ENCODE measurements at regions not wholly inside any gene's neighbourhood (a gene's known extent, or its start where the extent isn't known, plus 50 kb on each side); places are given as distances from the start of the nearest gene placed in this dataset.

DNA sequence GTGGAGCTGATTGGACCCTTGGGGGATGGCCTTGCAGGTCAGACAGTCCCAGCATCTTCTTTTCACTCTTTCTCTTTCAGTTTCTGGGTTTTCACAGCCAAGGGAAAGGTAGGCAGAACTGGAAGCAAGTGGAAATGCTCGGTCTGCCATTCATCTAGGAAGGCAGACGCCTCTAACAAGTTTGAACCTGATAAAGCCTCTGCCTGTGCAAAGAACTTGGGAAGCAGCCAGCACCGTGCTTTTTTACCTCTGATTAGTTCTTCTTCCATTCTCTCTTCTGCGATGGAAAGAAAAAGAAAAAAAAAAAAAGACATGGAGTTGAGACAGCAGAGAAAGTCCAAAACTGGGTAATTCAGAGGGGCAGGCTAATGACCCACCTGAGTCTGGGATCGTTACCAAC lies 997.8 kb upstream of the EEF2KMT start:
- TF ChIP-seq, protein P1, sequence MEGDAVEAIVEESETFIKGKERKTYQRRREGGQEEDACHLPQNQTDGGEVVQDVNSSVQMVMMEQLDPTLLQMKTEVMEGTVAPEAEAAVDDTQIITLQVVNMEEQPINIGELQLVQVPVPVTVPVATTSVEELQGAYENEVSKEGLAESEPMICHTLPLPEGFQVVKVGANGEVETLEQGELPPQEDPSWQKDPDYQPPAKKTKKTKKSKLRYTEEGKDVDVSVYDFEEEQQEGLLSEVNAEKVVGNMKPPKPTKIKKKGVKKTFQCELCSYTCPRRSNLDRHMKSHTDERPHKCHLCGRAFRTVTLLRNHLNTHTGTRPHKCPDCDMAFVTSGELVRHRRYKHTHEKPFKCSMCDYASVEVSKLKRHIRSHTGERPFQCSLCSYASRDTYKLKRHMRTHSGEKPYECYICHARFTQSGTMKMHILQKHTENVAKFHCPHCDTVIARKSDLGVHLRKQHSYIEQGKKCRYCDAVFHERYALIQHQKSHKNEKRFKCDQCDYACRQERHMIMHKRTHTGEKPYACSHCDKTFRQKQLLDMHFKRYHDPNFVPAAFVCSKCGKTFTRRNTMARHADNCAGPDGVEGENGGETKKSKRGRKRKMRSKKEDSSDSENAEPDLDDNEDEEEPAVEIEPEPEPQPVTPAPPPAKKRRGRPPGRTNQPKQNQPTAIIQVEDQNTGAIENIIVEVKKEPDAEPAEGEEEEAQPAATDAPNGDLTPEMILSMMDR (IDR thresholded peaks at IDR 0.05): no peak
- TF ChIP-seq POLR2AphosphoS5 (IDR thresholded peaks at IDR 0.05): no peak

Data from breast epithelium (tissue), 3 donors.